Posterior vena cava (tissue), 2 donors: ENCODE measurements at regions not wholly inside any gene's neighbourhood (a gene's known extent, or its start where the extent isn't known, plus 50 kb on each side); places are given as distances from the start of the nearest gene placed in this dataset.
"Not testable (repeated sequence)": the region's sequence is repeated elsewhere in the genome, so short reads cannot be mapped to it uniquely, and the experiment has no call there.

ENCODE experiments used
- DNase-seq: peaks from one replicate; pipeline ENCODE4 v3.0.0-alpha.2; 2020; ENCODE audit warnings: low spot score
- intact Hi-C, 2 donors: fragments of 100-400 bp; cut with DNase I; formaldehyde crosslinking; loops; one replicate each; pipeline versions ENCODE4 v1.14.1 to v1.14.2; 2022 to 2023
- donor health status: DM: yes; HTN: yes; CAD: no.
- donor health status: DM: yes; HTN: yes; CAD: no.

GRCh38 chr11:34830648-34831047 is 85.5 kb downstream of the APIP start:
- intact Hi-C loops = no loop called here
- no peak for DNase-seq

DNA sequence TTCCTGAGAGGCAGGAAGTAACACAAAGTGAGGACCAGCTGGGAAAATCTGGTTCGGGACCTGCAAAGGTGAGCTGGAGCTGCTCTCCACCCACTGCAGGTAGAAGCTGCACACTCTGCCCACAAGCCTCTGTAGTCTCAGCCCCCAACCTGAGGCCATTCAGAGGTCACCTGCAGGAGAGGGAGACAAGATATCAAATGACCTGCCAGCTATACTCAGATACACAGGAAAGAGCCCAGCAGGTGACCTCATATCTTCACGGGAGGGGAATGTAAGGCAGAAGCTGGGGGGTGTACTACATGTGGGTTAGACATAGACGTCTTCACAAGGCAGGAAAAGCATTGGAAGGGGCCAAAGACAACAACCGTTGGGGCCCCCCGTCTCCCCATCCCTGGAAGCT is 86.1 kb downstream of the APIP start:
- DNase-seq = no peak
- intact Hi-C loops = no loop called here

DNA sequence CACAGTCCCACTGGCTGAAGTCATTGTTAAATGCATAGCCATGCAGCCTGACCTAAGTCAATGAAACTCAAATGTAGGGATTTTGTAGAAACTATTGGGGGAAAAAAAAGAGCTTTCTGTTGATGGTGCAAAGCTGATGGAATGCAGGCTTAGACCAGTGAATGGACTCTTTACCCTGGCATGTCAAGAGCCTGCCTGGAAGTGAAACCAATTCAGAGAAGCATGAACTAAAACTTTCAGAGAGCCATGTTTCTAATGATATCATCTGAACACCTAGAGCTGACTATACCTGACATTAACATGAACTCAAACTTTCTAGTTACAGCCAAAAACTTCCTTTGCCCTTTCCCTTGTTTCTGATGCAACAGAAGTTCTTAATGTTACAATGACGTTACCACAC is 89.0 kb downstream of the APIP start:
- DNase-seq = no peak
- intact Hi-C loops = no loop called here

- DNase-seq = no peak
- intact Hi-C loops = no loop called here
Observed at GRCh38 chr11:34826384-34826726, 89.8 kb downstream of the APIP start.

DNA sequence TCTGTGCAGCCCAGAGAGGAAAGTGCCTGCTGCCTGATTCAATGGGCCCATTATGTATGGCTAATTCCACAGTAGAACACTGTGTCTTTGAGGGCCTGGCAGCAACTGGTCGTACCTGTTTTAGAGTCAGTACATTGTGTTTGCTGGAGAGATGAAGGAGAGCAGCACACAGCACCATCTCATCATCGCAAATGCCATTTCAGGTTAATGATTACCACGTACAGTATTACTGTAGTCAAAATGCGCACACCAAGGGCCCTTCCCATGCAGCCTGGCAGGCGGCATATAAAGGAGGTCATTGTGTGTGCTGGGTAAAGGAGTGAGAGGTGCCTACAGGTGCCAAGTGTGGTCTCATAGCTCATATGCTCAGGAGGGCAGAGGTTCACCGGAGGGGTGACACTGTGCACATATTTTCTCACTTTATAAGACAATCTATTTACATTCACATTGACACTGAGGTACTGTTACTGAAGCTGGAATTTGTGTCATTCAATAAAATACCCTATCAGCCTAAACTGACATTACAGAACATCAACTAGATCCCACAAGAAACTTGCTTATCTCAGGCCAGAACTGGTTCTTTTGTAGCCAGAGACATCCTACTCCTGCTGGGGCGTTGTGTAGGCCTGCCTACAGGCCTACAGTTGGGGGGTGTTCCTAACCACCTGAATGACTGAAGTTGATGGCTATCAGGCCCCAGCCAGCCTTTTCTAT is 90.4 kb downstream of the APIP start:
- intact Hi-C loops = no loop called here
- DNase-seq = no peak

- intact Hi-C loops = no loop called here
Observed at GRCh38 chr11:34825315-34825669, 90.9 kb downstream of the APIP start.

GRCh38 chr11:34824425-34824824 is 91.8 kb downstream of the APIP start:
- intact Hi-C loops = no loop called here
- no peak for DNase-seq

More at GRCh38 chr11:34825315-34825669, 90.9 kb downstream of the APIP start:
- DNase-seq = no peak

DNA sequence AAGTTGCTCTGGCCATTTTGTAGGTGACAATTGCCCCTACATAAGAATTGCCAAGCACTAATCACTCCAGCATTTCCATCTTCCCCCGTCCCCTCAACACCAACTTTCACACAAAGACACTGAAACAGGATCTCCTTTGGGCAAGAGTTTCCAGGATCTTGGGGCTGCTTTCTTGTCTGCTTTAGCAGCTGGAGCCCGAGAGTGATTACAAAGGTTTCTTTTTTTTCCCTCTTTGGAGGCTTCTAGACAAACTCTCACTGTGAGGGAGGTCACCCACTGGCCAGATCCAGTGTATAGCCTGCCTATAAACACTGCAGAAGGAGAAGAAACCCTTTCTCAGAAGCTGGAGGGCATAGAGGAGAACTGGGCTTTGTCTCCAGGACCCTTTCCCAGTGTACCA is 92.5 kb downstream of the APIP start:
- intact Hi-C loops = no loop called here

GRCh38 chr11:34823197-34823596 is 93.0 kb downstream of the APIP start:
- DNase-seq = no peak
- intact Hi-C loops = no loop called here

More for the DNA sequence above, 92.5 kb downstream of the APIP start:
- no peak for DNase-seq

GRCh38 chr11:34819740-34820482 is 96.3 kb downstream of the APIP start:
- intact Hi-C loops = no loop called here
- DNase-seq = no peak

DNA sequence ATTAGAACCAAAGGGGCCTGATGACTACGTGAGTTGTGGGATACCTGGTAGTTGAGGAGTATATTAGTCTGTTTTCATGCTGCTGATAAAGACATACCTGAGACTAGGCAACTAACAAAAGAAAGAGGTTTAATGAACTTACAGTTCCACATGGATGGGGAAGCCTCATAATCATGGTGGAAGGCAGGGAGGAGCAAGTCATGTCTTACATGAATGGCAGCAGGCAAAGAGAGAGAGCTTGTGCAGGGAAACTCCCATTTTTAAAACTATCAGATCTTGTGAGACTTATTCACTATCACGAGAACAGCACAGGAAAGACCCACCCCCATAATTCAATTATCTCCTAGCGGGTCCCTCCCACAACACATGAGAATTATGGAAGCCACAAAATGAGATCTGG is 98.4 kb downstream of the APIP start:
- DNase-seq, intact Hi-C loops: not testable (repeated sequence)

GRCh38 chr11:34816698-34817213 is 99.4 kb downstream of the APIP start:
- no peak for DNase-seq
- intact Hi-C loops = no loop called here

- no peak for DNase-seq
- intact Hi-C loops = no loop called here
Observed at GRCh38 chr11:34812905-34813576, 103.1 kb downstream of the APIP start.

GRCh38 chr11:34811858-34812257 is 104.3 kb downstream of the APIP start:
- intact Hi-C loops = no loop called here
- no peak for DNase-seq

DNA sequence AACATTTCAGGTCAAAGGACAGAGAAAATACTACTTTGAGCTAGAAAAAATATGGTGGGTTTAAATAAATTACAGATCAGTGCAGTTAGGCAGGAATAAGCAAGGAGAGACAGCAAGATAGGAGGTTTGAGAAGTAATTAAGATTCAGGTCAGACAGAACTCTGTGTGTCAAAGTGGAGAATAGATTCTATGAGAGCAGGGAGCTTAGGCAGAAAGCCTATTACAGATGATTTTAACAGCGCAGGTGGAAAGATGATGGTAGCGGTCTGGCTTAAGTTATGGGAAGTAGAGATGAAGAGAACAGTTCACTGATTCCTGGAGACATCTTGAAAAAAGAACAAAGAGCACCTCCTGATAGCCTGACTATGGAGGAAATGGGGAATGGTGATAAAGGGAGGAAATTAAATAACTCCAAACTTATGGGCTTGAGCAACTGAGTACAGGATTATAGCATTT is 106.0 kb downstream of the APIP start:
- intact Hi-C loops = no loop called here

GRCh38 chr11:34809191-34810106 is 106.7 kb downstream of the APIP start:
- no peak for DNase-seq

More for the DNA sequence above, 106.0 kb downstream of the APIP start:
- no peak for DNase-seq

GRCh38 chr11:34806875-34807274 is 109.3 kb downstream of the APIP start:
- DNase-seq = no peak
- intact Hi-C loops = no loop called here

More at GRCh38 chr11:34809191-34810106, 106.7 kb downstream of the APIP start:
- intact Hi-C loops = no loop called here

- intact Hi-C loops = no loop called here
Observed at GRCh38 chr11:34805937-34806336, 110.2 kb downstream of the APIP start.

DNA sequence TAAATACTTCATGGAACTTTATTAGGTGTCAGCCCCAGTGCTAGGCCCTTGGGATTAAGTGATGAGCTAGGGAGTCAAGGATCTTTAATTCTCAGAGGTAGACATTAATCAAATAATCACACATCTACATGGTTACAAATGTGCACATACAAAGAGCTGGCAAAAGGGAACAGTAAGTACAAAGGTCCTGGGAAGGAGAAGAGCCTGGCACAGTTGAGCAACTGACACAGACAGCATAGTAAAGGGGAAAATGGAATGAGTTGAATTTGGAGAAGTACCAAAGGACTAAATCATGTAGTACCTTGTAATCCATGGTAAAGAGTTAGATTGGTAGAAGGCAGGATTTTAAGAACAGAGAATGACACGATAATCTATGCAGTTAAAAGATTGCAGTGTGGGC is 116.3 kb downstream of the APIP start:
- no peak for DNase-seq
- intact Hi-C loops = no loop called here

More at GRCh38 chr11:34805937-34806336, 110.2 kb downstream of the APIP start:
- DNase-seq = no peak
